Activated CD8-positive, alpha-beta T cell treated with anti-CD3 and anti-CD28 coated beads for 36 hours (primary cell): ENCODE measurements at regions not wholly inside any gene's neighbourhood (a gene's known extent, or its start where the extent isn't known, plus 50 kb on each side); places are given as distances from the start of the nearest gene placed in this dataset.

ENCODE experiments used
- ATAC-seq: fragments of 200-7000 bp; cut with Tn5 transposase; one replicate; pipeline ENCODE4 v1.10.0; 2021; ENCODE audit warnings: mild to moderate bottlenecking, moderate library complexity
- CTCF ChIA-PET: fragments of 350-600 bp; sonication (Branson Sonifier 250); formaldehyde crosslinking; loops from one replicate; lab custom pipeline; 2021; ENCODE audit warnings: antibody characterized with exemption; lab: Charles Lee
- POLR2A ChIA-PET: fragments of 350-600 bp; sonication (Branson Sonifier 250); formaldehyde crosslinking; loops from one replicate; lab custom pipeline; 2021; ENCODE audit warnings: antibody characterized with exemption; lab: Charles Lee
- DNase-seq: peaks from one replicate; pipeline ENCODE4 v3.0.0-alpha.2; 2020
- H3K27ac Mint-ChIP-seq: one replicate; pipeline ENCODE4 v1.8.0; 2021; ENCODE audit warnings: mild to moderate bottlenecking, mixed read lengths
- H3K27me3 Mint-ChIP-seq: one replicate; pipeline ENCODE4 v1.8.0; 2021; ENCODE audit warnings: mixed read lengths
- H3K36me3 Mint-ChIP-seq: one replicate; pipeline ENCODE4 v1.8.0; 2021; ENCODE audit warnings: low read depth, mixed read lengths
- H3K4me1 Mint-ChIP-seq: one replicate; pipeline ENCODE4 v1.8.0; 2021; ENCODE audit warnings: low read depth, mixed read lengths
- H3K4me3 Mint-ChIP-seq: one replicate; pipeline ENCODE4 v1.8.0; 2021; ENCODE audit warnings: mild to moderate bottlenecking, moderate library complexity, mixed read lengths
- H3K9me3 Mint-ChIP-seq: one replicate; pipeline ENCODE4 v1.8.0; 2021; ENCODE audit warnings: mixed read lengths
- CTCF ChIP-seq: fragments of 200-600 bp; IDR thresholded peaks from one replicate; pipeline ENCODE4 v1.8.0; 2022; ENCODE audit warnings: antibody characterized with exemption, mild to moderate bottlenecking
- intact Hi-C: fragments of 100-400 bp; cut with micrococcal nuclease; formaldehyde crosslinking; loops from one replicate; pipeline ENCODE4 v1.10.0; 2022

GRCh38 chr18:76752400-76752799 lies 70.0 kb upstream of the ZNF236 start:
- no peak for TF ChIP-seq CTCF
- Mint-ChIP-seq H3K27ac (no peak overlapping the region), H3K4me3 (no peak overlapping the region), H3K27me3 (no peaks in the 10 kb centered on the region), H3K9me3 (peaks cover 17% of the 10 kb centered on the region), H3K4me1 (no peaks in the 10 kb centered on the region), H3K36me3 (peaks cover 5% of the 10 kb centered on the region)
- DNase-seq (no peak), ATAC-seq (no peak)
- intact Hi-C loops = no loop called here
- ChIA-PET POLR2A (no interaction called here), CTCF (no interaction called here)

GRCh38 chr18:76750917-76751890 lies 71.2 kb upstream of the ZNF236 start:
- peaks cover 20% of the 10 kb centered on the region for H3K9me3 Mint-ChIP-seq
- no peak overlapping the region for H3K27ac Mint-ChIP-seq
- TF ChIP-seq CTCF = no peak
- H3K27me3 Mint-ChIP-seq = no peaks in the 10 kb centered on the region
- ChIA-PET POLR2A (no interaction called here), CTCF (no interaction called here)
- H3K4me3 Mint-ChIP-seq = no peak overlapping the region
- H3K4me1 Mint-ChIP-seq = no peaks in the 10 kb centered on the region
- H3K36me3 Mint-ChIP-seq = peaks cover 5% of the 10 kb centered on the region
- DNase-seq (no peak), ATAC-seq (no peak)
- intact Hi-C loops = no loop called here

GRCh38 chr18:76750269-76750668 lies 72.1 kb upstream of the ZNF236 start:
- H3K36me3 Mint-ChIP-seq = peaks cover 5% of the 10 kb centered on the region
- H3K4me1 Mint-ChIP-seq = no peaks in the 10 kb centered on the region
- ChIA-PET CTCF (no interaction called here), POLR2A (no interaction called here)
- ATAC-seq = no peak
- peaks cover 3% of the 10 kb centered on the region for H3K27me3 Mint-ChIP-seq
- H3K4me3 Mint-ChIP-seq = no peak overlapping the region
- DNase-seq = no peak
- no peak overlapping the region for H3K27ac Mint-ChIP-seq
- intact Hi-C loops = no loop called here
- H3K9me3 Mint-ChIP-seq = peaks cover 20% of the 10 kb centered on the region
- TF ChIP-seq CTCF = no peak

- H3K27ac Mint-ChIP-seq = no peak overlapping the region
- intact Hi-C loops = no loop called here
- H3K36me3 Mint-ChIP-seq = peaks cover 5% of the 10 kb centered on the region
- POLR2A ChIA-PET = no interaction called here
- TF ChIP-seq CTCF = no peak
- ATAC-seq (no peak), DNase-seq (no peak)
- peaks cover 20% of the 10 kb centered on the region for H3K9me3 Mint-ChIP-seq
- CTCF ChIA-PET = no interaction called here
- peaks cover 9% of the 10 kb centered on the region for H3K27me3 Mint-ChIP-seq
- no peaks in the 10 kb centered on the region for H3K4me1 Mint-ChIP-seq
- no peak overlapping the region for H3K4me3 Mint-ChIP-seq
Observed at GRCh38 chr18:76747676-76748075, 74.7 kb upstream of the ZNF236 start.

GRCh38 chr18:76741346-76741745 lies 81.0 kb upstream of the ZNF236 start:
- POLR2A ChIA-PET = interaction anchor here (0.6 kb wide), 1 partner anchor 1714 kb away, joined by 3 read pairs; no protein-coding TSS in a partner anchor
- Mint-ChIP-seq H3K27ac (no peak overlapping the region), H3K4me1 (peaks cover 9% of the 10 kb centered on the region), H3K36me3 (no peaks in the 10 kb centered on the region), H3K9me3 (no peaks in the 10 kb centered on the region), H3K27me3 (peaks cover 22% of the 10 kb centered on the region), H3K4me3 (no peak overlapping the region)
- CTCF ChIA-PET = no interaction called here
- TF ChIP-seq CTCF = no peak
- intact Hi-C loops = no loop called here
- ATAC-seq = no peak
- DNase-seq = no peak
